ENCODE measurements at regions not wholly inside any gene's neighbourhood (a gene's known extent, or its start where the extent isn't known, plus 50 kb on each side); places are given as distances from the start of the nearest gene placed in this dataset.

DNA sequence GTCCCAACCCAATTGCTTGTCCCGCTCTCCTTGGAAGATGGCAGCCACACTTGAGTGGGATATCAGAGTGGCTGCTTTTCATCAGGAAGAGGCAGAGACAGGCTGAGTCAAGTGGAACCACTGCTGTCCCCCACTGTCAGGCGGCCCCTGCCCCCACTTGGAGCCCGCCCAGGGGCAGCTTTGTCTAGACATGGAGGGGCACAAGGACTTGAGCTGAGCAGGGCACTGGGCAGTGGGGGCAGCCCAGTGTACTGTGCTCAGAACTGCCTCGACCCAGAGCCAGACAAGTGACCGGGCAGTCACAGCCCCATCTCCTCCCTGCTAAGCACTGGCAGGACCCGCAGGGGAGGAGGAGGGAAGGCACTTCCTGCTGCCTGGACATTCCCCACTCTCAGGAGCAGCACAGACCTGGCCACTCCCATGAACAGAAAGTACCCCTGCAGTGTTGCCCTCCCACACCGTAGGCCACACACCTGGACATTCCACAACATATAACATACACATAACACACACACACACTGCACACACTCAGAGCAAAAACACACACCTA is 91.0 kb downstream of the MRPL36 start:
- no peak for DNase-seq
- Mint-ChIP-seq H3K4me3 (no peak overlapping the region), H3K27ac (no peak overlapping the region), H3K4me1 (peaks cover 0 to 6% (median 5%) of the 10 kb centered on the region in 3 donors), H3K27me3 (peaks cover 32 to 52% (median 44%) of the 10 kb centered on the region in 3 donors), H3K36me3 (peaks cover 0 to 9% of the 10 kb centered on the region in 2 donors), H3K9me3 (peaks cover 0 to 10% (median 3%) of the 10 kb centered on the region in 7 donors)
- ATAC-seq (ENCODE audit: low read depth in 2 of 2), result no peak

DNA sequence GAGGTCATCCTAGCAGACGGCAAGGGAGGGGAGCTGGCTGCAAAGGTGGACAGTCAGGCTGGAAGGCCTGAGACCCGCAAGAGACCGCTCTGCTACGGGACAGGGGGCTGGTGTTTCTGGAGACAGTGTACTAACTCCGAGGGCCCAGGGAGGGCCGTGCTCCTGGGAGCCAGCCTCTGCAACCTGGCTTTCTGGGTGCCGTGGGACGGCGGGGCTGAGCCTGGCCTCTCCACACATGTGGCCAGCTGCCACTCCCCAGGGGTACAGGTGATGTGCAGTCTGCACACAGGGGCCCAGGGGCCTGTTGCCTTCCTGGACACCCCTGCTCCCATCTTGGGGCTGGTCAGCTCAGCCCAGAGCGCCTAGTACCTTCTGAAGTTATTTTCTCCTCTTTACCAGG is 92.2 kb downstream of the MRPL36 start:
- no peak for ATAC-seq (ENCODE audit: low read depth in 2 of 2)
- Mint-ChIP-seq H3K4me3 (no peak overlapping the region), H3K27ac (no peak overlapping the region), H3K36me3 (peaks cover 0 to 9% of the 10 kb centered on the region in 2 donors), H3K27me3 (peaks cover 41 to 64% (median 51%) of the 10 kb centered on the region in 3 donors), H3K9me3 (peaks cover 0 to 10% (median 3%) of the 10 kb centered on the region in 7 donors), H3K4me1 (peaks cover 0 to 6% (median 5%) of the 10 kb centered on the region in 3 donors)
- no peak for DNase-seq

DNA sequence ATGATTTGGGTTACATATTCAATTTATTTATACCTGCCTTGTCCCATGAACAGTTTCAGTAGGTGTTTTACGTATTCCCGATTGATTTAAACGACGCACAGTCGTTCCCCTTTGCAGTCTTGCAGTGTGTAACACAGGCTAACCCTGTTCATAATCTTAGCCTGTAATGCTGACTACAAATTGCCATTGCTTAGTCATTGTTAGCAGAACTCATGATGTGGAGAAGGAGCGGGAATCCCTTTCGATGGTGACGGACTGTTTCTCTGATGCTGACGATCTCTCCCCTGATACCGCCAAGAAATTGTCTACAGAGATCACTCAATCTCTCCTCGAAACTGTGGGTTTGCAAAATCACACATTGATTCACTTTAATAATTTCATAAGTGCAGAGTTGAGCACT is 93.2 kb downstream of the MRPL36 start:
- H3K4me3 Mint-ChIP-seq, result no peak overlapping the region
- peaks cover 0 to 6% (median 5%) of the 10 kb centered on the region in 3 donors for H3K4me1 Mint-ChIP-seq
- peaks cover 0 to 10% (median 2%) of the 10 kb centered on the region in 7 donors for H3K9me3 Mint-ChIP-seq
- no peak for DNase-seq
- peaks cover 0 to 9% of the 10 kb centered on the region in 2 donors for H3K36me3 Mint-ChIP-seq
- H3K27me3 Mint-ChIP-seq, result peaks cover 41 to 74% (median 53%) of the 10 kb centered on the region in 3 donors
- no peak overlapping the region for H3K27ac Mint-ChIP-seq
- ATAC-seq (ENCODE audit: low read depth in 2 of 2), result no peak

DNA sequence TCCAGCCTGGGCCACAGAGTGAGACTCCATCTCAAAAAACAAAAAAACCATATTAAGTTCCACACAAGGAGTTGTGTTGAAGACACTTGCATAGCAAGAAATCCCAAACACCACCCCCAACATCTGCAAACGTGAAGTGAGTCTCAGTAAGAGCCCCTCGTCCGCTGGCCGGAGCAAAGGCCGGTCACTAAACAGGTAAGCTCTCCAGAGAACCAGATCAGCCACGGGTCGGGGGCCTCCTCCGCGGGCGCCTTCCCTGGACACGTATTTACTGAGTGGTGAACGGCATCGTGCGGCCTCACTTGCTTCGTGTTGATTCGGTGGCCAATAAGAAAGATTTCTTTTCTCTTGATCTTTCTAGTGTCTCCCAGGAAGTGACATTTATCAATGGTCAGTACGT is 93.6 kb downstream of the MRPL36 start:
- Mint-ChIP-seq H3K9me3 (peaks cover 0 to 10% (median 2%) of the 10 kb centered on the region in 7 donors), H3K27me3 (peaks cover 41 to 77% (median 57%) of the 10 kb centered on the region in 3 donors), H3K4me3 (no peak overlapping the region), H3K36me3 (peaks cover 0 to 9% of the 10 kb centered on the region in 2 donors), H3K4me1 (peaks cover 0 to 6% (median 5%) of the 10 kb centered on the region in 3 donors), H3K27ac (no peak overlapping the region)
- no peak for ATAC-seq (ENCODE audit: low read depth in 2 of 2)
- DNase-seq, result no peak

DNA sequence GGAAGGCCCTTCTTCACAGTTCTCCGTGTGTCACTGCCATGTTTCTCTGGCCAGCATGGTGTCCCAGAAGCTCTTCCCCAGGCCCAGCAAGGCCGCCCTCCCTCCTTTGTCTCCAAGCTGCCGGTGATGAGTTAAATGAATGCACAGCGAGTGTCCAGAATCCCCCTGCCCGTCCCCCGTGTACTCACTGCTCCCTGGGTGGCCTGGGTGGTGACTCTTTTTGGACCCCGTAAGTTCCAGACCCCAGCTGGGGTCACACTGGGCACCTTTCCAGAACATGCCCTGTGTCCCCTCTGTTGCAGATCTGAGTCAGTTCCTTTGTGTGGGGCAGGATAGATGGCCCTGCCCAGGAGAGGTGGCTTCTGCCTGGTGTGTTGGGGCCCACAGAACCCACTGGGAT is 95.0 kb downstream of the MRPL36 start:
- no peak overlapping the region for H3K4me3 Mint-ChIP-seq
- peaks cover 43 to 81% (median 59%) of the 10 kb centered on the region in 3 donors for H3K27me3 Mint-ChIP-seq

DNA sequence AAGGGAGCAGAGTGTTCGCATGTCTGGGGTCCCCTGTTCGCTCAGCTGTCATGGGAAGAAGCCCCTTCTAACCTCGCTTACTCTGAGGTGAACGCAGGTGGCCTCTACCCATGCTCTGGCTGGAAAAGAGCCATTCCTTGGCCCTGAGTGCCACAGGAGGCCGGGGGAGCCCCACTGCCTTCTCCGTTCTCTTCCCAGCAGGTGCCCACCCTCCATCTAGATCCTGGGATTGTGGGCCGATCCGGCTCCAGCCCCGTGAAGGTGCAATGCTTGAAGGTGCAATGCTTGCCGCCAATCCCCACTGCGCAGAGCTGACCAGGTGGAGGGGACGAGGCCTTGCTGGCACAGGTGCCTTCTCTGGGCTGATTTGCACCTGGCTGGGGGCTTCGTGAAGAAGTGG is 95.4 kb downstream of the MRPL36 start:
- DNase-seq (no peak), ATAC-seq (ENCODE audit: low read depth in 2 of 2) (no peak)
- peaks cover 0 to 5% (median 3%) of the 10 kb centered on the region in 3 donors for H3K4me1 Mint-ChIP-seq
- H3K9me3 Mint-ChIP-seq, result peaks cover 0 to 6% (median 1%) of the 10 kb centered on the region in 7 donors
- peaks cover 0 to 5% of the 10 kb centered on the region in 2 donors for H3K36me3 Mint-ChIP-seq
- peaks cover 39 to 81% (median 59%) of the 10 kb centered on the region in 3 donors for H3K27me3 Mint-ChIP-seq
- H3K4me3 Mint-ChIP-seq, result no peak overlapping the region
- no peak overlapping the region for H3K27ac Mint-ChIP-seq

More for the DNA sequence above, 95.0 kb downstream of the MRPL36 start:
- H3K36me3 Mint-ChIP-seq, result peaks cover 0 to 9% of the 10 kb centered on the region in 2 donors
- DNase-seq (no peak), ATAC-seq (ENCODE audit: low read depth in 2 of 2) (no peak)
- peaks cover 0 to 10% (median 2%) of the 10 kb centered on the region in 7 donors for H3K9me3 Mint-ChIP-seq
- no peak overlapping the region for H3K27ac Mint-ChIP-seq
- H3K4me1 Mint-ChIP-seq, result peaks cover 0 to 6% (median 5%) of the 10 kb centered on the region in 3 donors

DNA sequence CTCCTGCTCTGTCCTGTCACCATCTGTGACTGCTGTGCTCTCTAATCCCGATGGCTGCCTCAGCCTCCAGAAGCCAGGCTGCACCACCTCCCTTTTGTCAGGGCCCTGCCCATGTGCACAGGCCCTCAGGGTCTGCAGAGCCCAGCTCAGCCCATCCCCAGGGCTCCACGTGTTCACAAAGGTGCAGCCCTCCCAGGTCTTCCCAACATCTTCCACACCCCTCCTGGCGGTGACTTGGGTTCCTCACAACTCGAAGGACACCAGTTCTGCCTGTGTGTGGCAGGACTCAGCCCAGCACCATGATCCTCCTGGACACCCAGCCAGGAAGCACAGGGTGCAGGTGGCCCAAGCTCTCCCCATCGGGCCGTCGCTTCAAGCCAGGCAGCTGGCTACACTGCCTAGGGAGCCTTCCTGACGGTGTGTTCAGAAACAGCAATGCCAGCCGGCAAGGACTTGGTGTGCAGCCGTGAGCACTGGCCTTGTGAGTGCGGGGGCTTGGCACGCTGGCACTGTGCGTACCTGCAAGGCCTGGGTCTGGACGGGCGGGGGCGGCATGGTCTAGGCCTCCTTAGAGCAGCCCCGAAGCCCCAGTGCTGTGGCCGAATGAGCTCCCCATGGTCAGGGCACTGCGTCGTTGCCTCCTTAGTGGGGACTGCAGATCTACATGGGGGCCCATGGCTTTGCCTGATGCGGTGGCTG is 96.1 kb downstream of the MRPL36 start:
- Mint-ChIP-seq H3K4me1 (no peaks in the 10 kb centered on the region), H3K27ac (no peak overlapping the region), H3K4me3 (no peak overlapping the region), H3K36me3 (no peaks in the 10 kb centered on the region), H3K9me3 (peaks cover 0 to 5% (median 0%) of the 10 kb centered on the region in 7 donors), H3K27me3 (peaks cover 34 to 75% (median 59%) of the 10 kb centered on the region in 3 donors)
- no peak for DNase-seq
- no peak for ATAC-seq (ENCODE audit: low read depth in 2 of 2)

DNA sequence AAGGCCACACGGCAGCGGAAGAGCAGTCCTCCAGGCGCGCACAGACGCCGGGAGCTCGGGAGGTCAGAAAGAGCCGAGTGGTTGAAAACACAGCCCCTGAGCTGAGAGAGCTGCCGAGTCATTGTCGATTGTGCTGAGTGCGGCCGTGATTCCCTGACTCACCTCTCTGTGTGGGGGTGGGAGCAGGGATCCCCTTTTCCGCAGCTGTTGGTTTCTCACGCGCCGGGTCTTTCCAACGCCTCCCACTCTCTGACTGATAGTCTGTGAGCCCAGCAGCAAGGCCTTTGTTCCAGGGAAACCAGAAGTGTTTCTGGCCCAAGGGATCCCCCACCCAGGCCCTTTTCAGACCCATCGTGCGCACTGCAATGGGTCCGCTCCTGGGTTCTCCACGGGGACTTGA is 97.3 kb downstream of the MRPL36 start:
- Mint-ChIP-seq H3K27ac (no peak overlapping the region), H3K4me3 (no peak overlapping the region), H3K4me1 (no peaks in the 10 kb centered on the region), H3K36me3 (no peaks in the 10 kb centered on the region), H3K9me3 (peaks cover 0 to 2% (median 0%) of the 10 kb centered on the region in 7 donors), H3K27me3 (peaks cover 38 to 63% (median 56%) of the 10 kb centered on the region in 3 donors)
- no peak for ATAC-seq (ENCODE audit: low read depth in 2 of 2)
- no peak for DNase-seq

DNA sequence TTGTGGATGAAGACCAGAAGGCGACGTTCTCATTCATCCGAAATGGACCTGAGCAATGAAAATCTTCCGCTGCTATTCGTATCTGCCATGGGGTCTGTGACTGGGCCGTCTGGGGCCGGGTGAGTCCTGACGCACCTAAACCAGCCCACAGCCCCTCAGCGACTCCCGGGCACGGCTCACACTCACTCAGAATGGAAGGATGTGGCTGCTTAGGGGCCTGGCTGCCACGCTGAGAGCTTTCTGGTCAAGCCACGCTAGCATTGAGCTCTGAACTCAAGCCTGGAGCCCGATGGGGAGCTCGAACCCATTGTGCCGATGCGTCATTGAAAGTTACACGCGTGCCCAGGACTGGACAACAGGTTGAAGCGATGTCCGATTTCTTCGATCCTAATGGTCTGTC is 97.8 kb downstream of the MRPL36 start:
- Mint-ChIP-seq H3K36me3 (no peaks in the 10 kb centered on the region), H3K4me1 (no peaks in the 10 kb centered on the region), H3K9me3 (peaks cover 0 to 2% (median 0%) of the 10 kb centered on the region in 7 donors), H3K4me3 (no peak overlapping the region), H3K27me3 (peaks cover 39 to 62% (median 60%) of the 10 kb centered on the region in 3 donors), H3K27ac (no peak overlapping the region)
- DNase-seq (no peak), ATAC-seq (ENCODE audit: low read depth in 2 of 2) (no peak)

DNA sequence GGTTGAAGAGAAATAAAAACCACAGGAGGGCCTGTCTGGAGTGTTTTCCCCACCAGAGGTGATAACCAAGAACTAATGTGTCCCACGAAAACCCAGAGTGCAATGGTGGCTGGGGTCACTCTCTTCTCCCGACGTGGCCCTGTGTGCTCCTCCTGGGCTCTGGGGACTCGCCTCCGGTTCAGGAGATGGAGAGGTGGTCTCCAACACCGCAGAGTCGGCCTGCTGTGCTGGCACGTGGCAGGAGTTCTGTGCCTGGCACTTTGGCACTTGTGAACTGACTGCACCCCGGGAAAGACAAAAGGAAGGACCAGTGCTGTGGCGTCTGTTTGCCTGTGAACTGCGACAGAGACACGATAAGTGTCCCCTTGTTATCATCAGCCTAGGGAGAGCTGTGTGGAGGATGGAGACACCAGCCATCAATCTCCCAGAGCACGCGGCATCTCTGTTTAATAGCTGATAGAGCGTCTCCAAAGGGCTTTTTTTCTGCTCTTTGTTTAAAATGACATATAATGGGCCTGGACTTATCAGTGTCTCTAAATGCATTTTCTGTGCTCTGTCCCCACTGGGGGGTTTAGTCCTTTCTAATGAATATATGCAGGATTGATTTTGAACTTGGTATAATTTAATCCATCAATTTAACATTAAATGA is 98.3 kb downstream of the MRPL36 start:
- Mint-ChIP-seq H3K4me3 (no peak overlapping the region), H3K9me3 (peaks cover 0 to 2% (median 0%) of the 10 kb centered on the region in 7 donors), H3K27ac (no peak overlapping the region), H3K4me1 (no peaks in the 10 kb centered on the region), H3K36me3 (no peaks in the 10 kb centered on the region), H3K27me3 (peaks cover 38 to 62% (median 58%) of the 10 kb centered on the region in 3 donors)
- ATAC-seq (ENCODE audit: low read depth in 2 of 2), result no peak
- DNase-seq, result no peak

DNA sequence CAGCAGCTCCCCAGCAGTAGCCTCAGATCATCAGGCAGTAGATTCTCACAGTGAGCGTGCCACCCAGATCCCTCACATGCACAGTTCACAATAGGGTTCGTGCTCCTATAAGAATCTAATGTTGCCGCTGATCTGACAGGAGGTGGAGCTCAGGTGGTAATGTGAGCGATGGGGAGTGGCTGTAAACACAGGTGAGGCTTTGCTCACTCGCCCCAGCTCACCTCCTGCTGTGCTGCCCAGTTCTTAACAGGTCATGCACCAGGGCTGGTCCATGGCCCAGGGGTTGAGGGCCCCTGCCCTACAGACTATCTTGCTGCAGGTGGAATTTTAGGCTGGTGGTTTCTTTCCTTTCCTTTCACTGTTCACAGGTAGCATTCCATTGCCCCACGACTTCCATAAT is 100.2 kb downstream of the MRPL36 start:
- H3K27me3 Mint-ChIP-seq, result peaks cover 27 to 54% (median 50%) of the 10 kb centered on the region in 3 donors
- no peak for DNase-seq
- no peak for ATAC-seq (ENCODE audit: low read depth in 2 of 2)

DNA sequence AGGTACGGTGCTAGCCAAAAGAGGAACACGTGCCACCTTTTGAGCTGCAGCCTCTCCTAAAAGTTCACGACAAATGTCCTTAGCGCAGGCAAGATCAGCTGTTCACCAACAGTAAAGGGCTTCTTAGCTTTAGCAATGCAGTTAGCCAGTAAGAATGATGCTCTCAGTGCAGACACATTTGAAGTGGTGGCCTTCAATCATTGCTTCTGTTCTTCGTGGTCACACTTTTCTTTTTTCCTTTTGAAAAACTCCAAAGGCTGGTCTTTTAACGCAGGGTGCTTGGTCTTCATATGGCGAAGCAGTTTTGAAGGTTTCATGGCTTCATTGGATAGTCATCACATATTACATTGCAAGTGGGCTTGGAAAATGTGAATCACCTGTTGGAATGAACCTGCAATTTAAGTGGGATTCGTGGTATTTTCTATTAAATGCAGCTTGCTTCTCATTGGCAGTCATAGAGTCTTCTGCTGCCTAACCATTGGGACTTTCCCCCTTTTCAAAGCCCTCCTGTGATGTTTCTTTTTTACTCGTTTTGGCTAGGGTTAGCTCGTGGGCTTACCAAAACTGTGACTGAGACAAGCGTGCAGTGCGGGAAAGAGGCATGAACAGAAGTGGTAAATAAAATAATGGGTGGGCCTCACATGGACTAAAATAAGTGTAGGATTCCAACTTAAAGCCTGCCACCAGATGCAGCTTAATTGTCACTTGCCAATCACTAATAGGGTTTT is 100.9 kb downstream of the MRPL36 start:
- no peak overlapping the region for H3K27ac Mint-ChIP-seq
- H3K36me3 Mint-ChIP-seq, result no peaks in the 10 kb centered on the region
- H3K9me3 Mint-ChIP-seq, result no peaks in the 10 kb centered on the region
- H3K4me3 Mint-ChIP-seq, result no peak overlapping the region
- H3K4me1 Mint-ChIP-seq, result no peaks in the 10 kb centered on the region
- peaks cover 27 to 59% (median 55%) of the 10 kb centered on the region in 3 donors for H3K27me3 Mint-ChIP-seq
- DNase-seq (no peak), ATAC-seq (ENCODE audit: low read depth in 2 of 2) (no peak)

More for the DNA sequence above, 100.2 kb downstream of the MRPL36 start:
- Mint-ChIP-seq H3K4me1 (no peaks in the 10 kb centered on the region), H3K36me3 (no peaks in the 10 kb centered on the region), H3K9me3 (no peaks in the 10 kb centered on the region), H3K4me3 (no peak overlapping the region), H3K27ac (no peak overlapping the region)

DNA sequence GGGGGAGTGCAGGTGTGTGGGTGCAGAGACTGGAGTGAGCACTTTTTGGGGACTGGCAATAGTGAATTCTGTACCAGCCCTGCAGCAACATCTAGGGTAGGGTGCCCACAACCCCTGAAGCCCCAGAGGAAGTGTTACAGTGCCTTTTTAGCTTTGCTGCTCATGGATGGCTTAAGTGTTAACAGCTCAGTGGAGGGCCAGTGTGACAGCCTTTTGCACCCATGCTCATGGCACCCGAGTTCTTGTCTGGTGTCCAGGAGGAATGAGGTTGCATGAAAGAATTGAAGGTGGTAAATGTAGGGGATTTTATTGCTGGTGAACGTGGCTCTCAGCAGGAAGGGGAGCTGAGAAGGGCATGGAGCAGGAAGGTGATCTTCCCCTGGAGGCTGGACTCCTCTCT is 107.3 kb downstream of the MRPL36 start:
- no peak for DNase-seq
- H3K9me3 Mint-ChIP-seq, result peaks cover 4 to 24% (median 14%) of the 10 kb centered on the region in 7 donors
- H3K27me3 Mint-ChIP-seq, result peaks cover 20 to 41% (median 31%) of the 10 kb centered on the region in 3 donors
- no peak overlapping the region for H3K27ac Mint-ChIP-seq
- H3K4me3 Mint-ChIP-seq, result no peak overlapping the region
- H3K36me3 Mint-ChIP-seq, result peaks cover 0 to 4% of the 10 kb centered on the region in 2 donors
- no peaks in the 10 kb centered on the region for H3K4me1 Mint-ChIP-seq
- ATAC-seq (ENCODE audit: low read depth in 2 of 2), result no peak
